ENCODE measurements at regions not wholly inside any gene's neighbourhood (a gene's known extent, or its start where the extent isn't known, plus 50 kb on each side); places are given as distances from the start of the nearest gene placed in this dataset.

GRCh38 chr10:84999929-85000328, 671.5 kb downstream of the CCSER2 start:
- H3K9me2 ChIP-seq (replicated peaks; ENCODE audit: insufficient read depth, low read length), result no peaks in the 10 kb centered on the region
- no peaks in the 10 kb centered on the region for H4K20me1 ChIP-seq (ENCODE audit: low read depth, low read length)
- no peaks in the 10 kb centered on the region for H3K79me2 ChIP-seq (ENCODE audit: insufficient read depth, low read length)
- H3K4me2 ChIP-seq (ENCODE audit: low read depth, low read length, poor library complexity, severe bottlenecking), result no peak overlapping the region
- TF ChIP-seq EZH2phosphoT487 (conservative IDR thresholded peaks at IDR 0.05; ENCODE audit: low read length) (no peak), CTCF (IDR thresholded peaks at IDR 0.05; ENCODE audit: insufficient read depth, low read length, poor library complexity, severe bottlenecking) (no peak)
- no peaks in the 10 kb centered on the region for H3K27me3 ChIP-seq (ENCODE audit: low read length)
- no peaks in the 10 kb centered on the region for H3F3A ChIP-seq (ENCODE audit: insufficient read depth)
- no peak overlapping the region for H3K9ac ChIP-seq (ENCODE audit: low read length)
- no peaks in the 10 kb centered on the region for H3K9me3 ChIP-seq (ENCODE audit: insufficient read depth, low read length)
- H2AFZ ChIP-seq (ENCODE audit: low read depth, low read length, severe bottlenecking), result no peak overlapping the region
- H3K27ac ChIP-seq (ENCODE audit: low read depth, low read length), result no peak overlapping the region
- H3K4me3 ChIP-seq (ENCODE audit: insufficient read depth, low read length, poor library complexity, severe bottlenecking), result no peak overlapping the region
- H3K36me3 ChIP-seq (ENCODE audit: low read length), result no peaks in the 10 kb centered on the region

GRCh38 chr10:85003083-85003482, 674.7 kb downstream of the CCSER2 start:
- H3K9me2 ChIP-seq (replicated peaks; ENCODE audit: insufficient read depth, low read length), result no peaks in the 10 kb centered on the region
- H3K36me3 ChIP-seq (ENCODE audit: low read length), result no peaks in the 10 kb centered on the region

GRCh38 chr10:85008488-85009184, 680.2 kb downstream of the CCSER2 start:
- no peaks in the 10 kb centered on the region for H3K9me3 ChIP-seq (ENCODE audit: insufficient read depth, low read length)
- H3K27ac ChIP-seq (ENCODE audit: low read depth, low read length), result no peak overlapping the region
- H3K79me2 ChIP-seq (ENCODE audit: insufficient read depth, low read length), result no peaks in the 10 kb centered on the region
- no peaks in the 10 kb centered on the region for H3K9me2 ChIP-seq (replicated peaks; ENCODE audit: insufficient read depth, low read length)
- no peaks in the 10 kb centered on the region for H3K27me3 ChIP-seq (ENCODE audit: low read length)
- no peak overlapping the region for H3K9ac ChIP-seq (ENCODE audit: low read length)
- no peaks in the 10 kb centered on the region for H3F3A ChIP-seq (ENCODE audit: insufficient read depth)
- H2AFZ ChIP-seq (ENCODE audit: low read depth, low read length, severe bottlenecking), result no peak overlapping the region
- no peaks in the 10 kb centered on the region for H3K36me3 ChIP-seq (ENCODE audit: low read length)
- H4K20me1 ChIP-seq (ENCODE audit: low read depth, low read length), result no peaks in the 10 kb centered on the region
- H3K4me2 ChIP-seq (ENCODE audit: low read depth, low read length, poor library complexity, severe bottlenecking), result no peak overlapping the region
- H3K4me3 ChIP-seq (ENCODE audit: insufficient read depth, low read length, poor library complexity, severe bottlenecking), result no peak overlapping the region
- TF ChIP-seq EZH2phosphoT487 (conservative IDR thresholded peaks at IDR 0.05; ENCODE audit: low read length) (no peak), CTCF (IDR thresholded peaks at IDR 0.05; ENCODE audit: insufficient read depth, low read length, poor library complexity, severe bottlenecking) (no peak)

More at GRCh38 chr10:85003083-85003482, 674.7 kb downstream of the CCSER2 start:
- Histone ChIP-seq H3K4me3 (ENCODE audit: insufficient read depth, low read length, poor library complexity, severe bottlenecking) (no peak overlapping the region), H3K79me2 (ENCODE audit: insufficient read depth, low read length) (no peaks in the 10 kb centered on the region), H3K9ac (ENCODE audit: low read length) (no peak overlapping the region), H3K27ac (ENCODE audit: low read depth, low read length) (no peak overlapping the region), H2AFZ (ENCODE audit: low read depth, low read length, severe bottlenecking) (no peak overlapping the region), H3K4me2 (ENCODE audit: low read depth, low read length, poor library complexity, severe bottlenecking) (no peak overlapping the region), H3K27me3 (ENCODE audit: low read length) (no peaks in the 10 kb centered on the region), H3F3A (ENCODE audit: insufficient read depth) (no peaks in the 10 kb centered on the region), H4K20me1 (ENCODE audit: low read depth, low read length) (no peaks in the 10 kb centered on the region), H3K9me3 (ENCODE audit: insufficient read depth, low read length) (no peaks in the 10 kb centered on the region)
- TF ChIP-seq EZH2phosphoT487 (conservative IDR thresholded peaks at IDR 0.05; ENCODE audit: low read length), result no peak
- no peak for TF ChIP-seq CTCF (IDR thresholded peaks at IDR 0.05; ENCODE audit: insufficient read depth, low read length, poor library complexity, severe bottlenecking)
